ENCODE measurements at regions not wholly inside any gene's neighbourhood (a gene's known extent, or its start where the extent isn't known, plus 50 kb on each side); places are given as distances from the start of the nearest gene placed in this dataset.
"Not testable (repeated sequence)": the region's sequence is repeated elsewhere in the genome, so short reads cannot be mapped to it uniquely, and the experiment has no call there.

GRCh38 chr1:144538736-144539135 lies 54.0 kb upstream of the PPIAL4F start:
- not testable (repeated sequence) for H3K27me3 ChIP-seq (ENCODE audit: control insufficient read depth, insufficient read depth, low read length); H3K9me3 ChIP-seq (ENCODE audit: control insufficient read depth, insufficient read depth, low read length); H3K4me1 ChIP-seq (ENCODE audit: control insufficient read depth, insufficient read depth, low read length); H3K36me3 ChIP-seq (ENCODE audit: control insufficient read depth, insufficient read depth, low read length); DNase-seq (ENCODE audit: low read depth in 4 of 6, low spot score in 6 of 6); H3K4me3 ChIP-seq (ENCODE audit: low read depth, low read length); H3K27ac ChIP-seq (ENCODE audit: low read depth, low read length)
- 89% methylated on average over 3 of the region's 6 CpGs for WGBS (ENCODE audit: insufficient coverage)

GRCh38 chr1:144539191-144539960 lies 53.3 kb upstream of the PPIAL4F start:
- 82% methylated on average over 13 of the region's 37 CpGs for WGBS (ENCODE audit: insufficient coverage)
- not testable (repeated sequence) for H3K4me3 ChIP-seq (ENCODE audit: low read depth, low read length)

More at GRCh38 chr1:144539191-144539960, 53.3 kb upstream of the PPIAL4F start:
- not testable (repeated sequence) for DNase-seq (ENCODE audit: low read depth in 4 of 6, low spot score in 6 of 6); H3K4me1 ChIP-seq (ENCODE audit: control insufficient read depth, insufficient read depth, low read length); H3K36me3 ChIP-seq (ENCODE audit: control insufficient read depth, insufficient read depth, low read length); H3K27ac ChIP-seq (ENCODE audit: low read depth, low read length); H3K27me3 ChIP-seq (ENCODE audit: control insufficient read depth, insufficient read depth, low read length); H3K9me3 ChIP-seq (ENCODE audit: control insufficient read depth, insufficient read depth, low read length)

Small RNA genes in the stretch of these regions (small RNA-seq; reads per million reads assigned to genes)
- gene RF00003 (ENCODE audit: low replicate concordance): 0.22 reads per million, percentile 11 among the genes with 10 or more reads in this experiment

Data from spinal cord (tissue), 10 donors.